ENCODE measurements at regions not wholly inside any gene's neighbourhood (a gene's known extent, or its start where the extent isn't known, plus 50 kb on each side); places are given as distances from the start of the nearest gene placed in this dataset.

- no peak for DNase-seq
Measured at GRCh38 chr10:25114036-25114411, 60.8 kb upstream of the GPR158 start.

GRCh38 chr10:25117757-25118156 is 57.0 kb upstream of the GPR158 start:
- no peak for DNase-seq

GRCh38 chr10:25120188-25120587 is 54.6 kb upstream of the GPR158 start:
- no peak for DNase-seq
